ENCODE measurements at regions not wholly inside any gene's neighbourhood (a gene's known extent, or its start where the extent isn't known, plus 50 kb on each side); places are given as distances from the start of the nearest gene placed in this dataset.
A peak's percentile ranks its signal among the peaks of the same experiment; 100 is the strongest.

- no peak for DNase-seq (ENCODE audit: low read depth)
- no peak for TF ChIP-seq CTCF (conservative IDR thresholded peaks at IDR 0.05; ENCODE audit: low read depth, low read length)
- no peak overlapping the region for H3K4me3 ChIP-seq (ENCODE audit: low read depth, low read length)
Measured at GRCh38 chr3:66717806-66718205, 217.0 kb upstream of the LRIG1 start.

GRCh38 chr3:66719796-66720356 lies 219.1 kb upstream of the LRIG1 start:
- TF ChIP-seq CTCF (conservative IDR thresholded peaks at IDR 0.05; ENCODE audit: low read depth, low read length) = no peak
- no peak for DNase-seq (ENCODE audit: low read depth)
- no peak overlapping the region for H3K4me3 ChIP-seq (ENCODE audit: low read depth, low read length)

GRCh38 chr3:66720508-66720907 lies 219.7 kb upstream of the LRIG1 start:
- H3K4me3 ChIP-seq (ENCODE audit: low read depth, low read length) = no peak overlapping the region
- TF ChIP-seq CTCF (conservative IDR thresholded peaks at IDR 0.05; ENCODE audit: low read depth, low read length) = no peak

GRCh38 chr3:66722675-66723074 lies 221.9 kb upstream of the LRIG1 start:
- peak; percentile 18 for DNase-seq (ENCODE audit: low read depth)
- no peak for TF ChIP-seq CTCF (conservative IDR thresholded peaks at IDR 0.05; ENCODE audit: low read depth, low read length)
- no peak overlapping the region for H3K4me3 ChIP-seq (ENCODE audit: low read depth, low read length)

More at GRCh38 chr3:66720508-66720907, 219.7 kb upstream of the LRIG1 start:
- no peak for DNase-seq (ENCODE audit: low read depth)

GRCh38 chr3:66723231-66723630 lies 222.4 kb upstream of the LRIG1 start:
- DNase-seq (ENCODE audit: low read depth) = no peak
- H3K4me3 ChIP-seq (ENCODE audit: low read depth, low read length) = no peak overlapping the region
- TF ChIP-seq CTCF (conservative IDR thresholded peaks at IDR 0.05; ENCODE audit: low read depth, low read length) = no peak

- no peak for DNase-seq (ENCODE audit: low read depth)
- TF ChIP-seq CTCF (conservative IDR thresholded peaks at IDR 0.05; ENCODE audit: low read depth, low read length) = no peak
- no peak overlapping the region for H3K4me3 ChIP-seq (ENCODE audit: low read depth, low read length)
Measured at GRCh38 chr3:66729687-66730393, 229.0 kb upstream of the LRIG1 start.

Data from epithelial cell of proximal tubule (primary cell).